ENCODE measurements at regions not wholly inside any gene's neighbourhood (a gene's known extent, or its start where the extent isn't known, plus 50 kb on each side); places are given as distances from the start of the nearest gene placed in this dataset.

GRCh38 chr12:67514502-67514901 lies 134.0 kb upstream of the DYRK2 start:
- H3K4me3 ChIP-seq (ENCODE audit: low read depth, low read length), result no peak overlapping the region
- no peak for TF ChIP-seq CTCF (IDR thresholded peaks at IDR 0.05; ENCODE audit: low read depth, low read length)
- H3K36me3 ChIP-seq, result no peaks in the 10 kb centered on the region
- no peak for DNase-seq
- H3K9me3 ChIP-seq (ENCODE audit: severe bottlenecking), result peaks cover 4% of the 10 kb centered on the region
- no peaks in the 10 kb centered on the region for H3K27me3 ChIP-seq (ENCODE audit: insufficient read depth, low read depth, severe bottlenecking)
- no peak overlapping the region for H3K27ac ChIP-seq

- TF ChIP-seq CTCF (IDR thresholded peaks at IDR 0.05; ENCODE audit: low read depth, low read length), result no peak
- Histone ChIP-seq H3K4me3 (ENCODE audit: low read depth, low read length) (no peak overlapping the region), H3K36me3 (no peaks in the 10 kb centered on the region), H3K9me3 (ENCODE audit: severe bottlenecking) (no peaks in the 10 kb centered on the region), H3K27me3 (ENCODE audit: insufficient read depth, low read depth, severe bottlenecking) (no peaks in the 10 kb centered on the region), H3K27ac (no peak overlapping the region)
- no peak for DNase-seq
Observed at GRCh38 chr12:67515679-67516340, 132.7 kb upstream of the DYRK2 start.

- Histone ChIP-seq H3K27me3 (ENCODE audit: insufficient read depth, low read depth, severe bottlenecking) (no peaks in the 10 kb centered on the region), H3K27ac (no peak overlapping the region), H3K36me3 (no peaks in the 10 kb centered on the region), H3K4me3 (ENCODE audit: low read depth, low read length) (no peak overlapping the region), H3K9me3 (ENCODE audit: severe bottlenecking) (no peaks in the 10 kb centered on the region)
- no peak for TF ChIP-seq CTCF (IDR thresholded peaks at IDR 0.05; ENCODE audit: low read depth, low read length)
- DNase-seq, result no peak
Observed at GRCh38 chr12:67517181-67517887, 131.2 kb upstream of the DYRK2 start.

DNA sequence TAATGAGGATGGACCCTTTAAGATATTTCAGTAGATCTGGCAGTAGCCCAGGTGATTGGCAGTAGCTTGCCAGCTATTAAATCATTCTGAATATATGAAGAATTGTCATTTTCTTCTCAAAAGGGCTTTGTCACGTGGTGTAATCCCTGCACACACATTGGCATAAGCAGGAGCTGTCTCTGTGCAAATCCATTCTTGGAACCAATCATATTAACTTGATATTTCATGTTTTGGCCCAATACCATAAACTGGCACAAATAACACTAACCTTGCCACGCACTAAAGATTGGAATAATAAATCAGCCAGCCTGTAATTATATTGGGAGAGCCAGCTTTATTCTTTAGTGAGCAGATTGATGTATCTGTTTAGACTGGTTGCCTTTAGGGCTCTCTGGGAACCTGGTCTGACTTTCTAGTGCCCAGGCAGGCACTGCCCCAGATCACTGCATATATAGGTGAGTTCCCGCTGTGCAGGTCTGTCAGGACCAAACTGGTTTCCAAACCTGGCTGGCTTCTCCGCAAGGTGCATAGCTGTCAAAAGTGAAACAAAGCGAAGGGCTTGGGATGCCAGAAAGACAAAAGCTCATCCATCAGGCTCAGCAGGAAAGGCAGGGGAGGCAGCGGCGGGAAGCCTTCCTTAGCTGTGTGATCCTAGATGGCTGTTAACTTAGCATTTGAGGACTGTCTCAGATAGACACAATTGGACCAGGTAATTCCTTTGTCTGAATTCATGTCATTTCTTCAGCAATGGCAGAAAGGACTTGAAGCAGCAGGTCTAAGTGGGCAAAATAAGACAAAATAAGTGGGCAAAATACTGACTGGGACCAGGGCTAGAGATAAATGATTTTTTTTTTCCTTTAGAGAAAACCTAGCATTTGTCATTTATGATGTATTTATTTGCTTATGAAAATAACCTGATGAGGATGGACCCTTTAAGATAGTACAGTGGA lies 128.8 kb upstream of the DYRK2 start:
- Histone ChIP-seq H3K4me3 (ENCODE audit: low read depth, low read length) (no peak overlapping the region), H3K9me3 (ENCODE audit: severe bottlenecking) (no peaks in the 10 kb centered on the region), H3K27ac (no peak overlapping the region), H3K36me3 (no peaks in the 10 kb centered on the region), H3K27me3 (ENCODE audit: insufficient read depth, low read depth, severe bottlenecking) (no peaks in the 10 kb centered on the region)
- peak; percentile 11 for DNase-seq
- TF ChIP-seq CTCF (IDR thresholded peaks at IDR 0.05; ENCODE audit: low read depth, low read length), result no peak

DNA sequence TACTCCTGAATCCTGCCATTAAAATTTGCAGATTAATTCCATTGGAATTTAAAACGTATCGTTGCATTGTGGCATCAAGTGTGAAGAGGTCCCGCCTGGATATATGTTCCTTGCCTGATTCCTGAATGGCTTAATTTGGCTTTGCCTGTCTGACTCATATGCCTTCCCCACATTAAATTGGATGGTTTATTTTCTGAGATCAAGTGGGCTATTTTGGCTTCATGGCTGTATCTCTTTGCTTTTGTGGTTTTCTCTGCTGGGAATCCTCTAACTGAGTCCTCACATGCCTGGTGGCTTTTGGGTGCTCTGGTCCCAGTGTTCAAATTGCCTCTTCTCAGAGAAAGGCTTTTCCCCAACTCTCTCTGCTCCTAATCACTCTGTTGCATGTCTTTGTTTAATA lies 127.9 kb upstream of the DYRK2 start:
- H3K4me3 ChIP-seq (ENCODE audit: low read depth, low read length), result no peak overlapping the region
- no peaks in the 10 kb centered on the region for H3K9me3 ChIP-seq (ENCODE audit: severe bottlenecking)
- H3K36me3 ChIP-seq, result no peaks in the 10 kb centered on the region
- no peaks in the 10 kb centered on the region for H3K27me3 ChIP-seq (ENCODE audit: insufficient read depth, low read depth, severe bottlenecking)
- TF ChIP-seq CTCF (IDR thresholded peaks at IDR 0.05; ENCODE audit: low read depth, low read length), result no peak
- no peak overlapping the region for H3K27ac ChIP-seq
- no peak for DNase-seq
